Endothelial cell of umbilical vein (primary cell): ENCODE measurements at regions not wholly inside any gene's neighbourhood (a gene's known extent, or its start where the extent isn't known, plus 50 kb on each side); places are given as distances from the start of the nearest gene placed in this dataset.

Source experiments
- BruUV-seq: library from RNA; stranded (reverse); fragments of 400-500 nt; replicated peaks from 2 replicates; lab custom pipeline; 2021; lab: Mats Ljungman, UMichigan
- CTCF ChIA-PET: fragments of 300-600, 350-600 bp; sonication (Branson Sonifier 250); formaldehyde crosslinking; loops from one replicate; lab custom pipeline; 2021; ENCODE audit warnings: antibody characterized with exemption, inconsistent platforms; lab: Charles Lee
- POLR2A ChIA-PET: fragments of 300-600, 350-600 bp; sonication (Branson Sonifier 250); formaldehyde crosslinking; loops from one replicate; lab custom pipeline; 2021; ENCODE audit warnings: antibody characterized with exemption, inconsistent platforms; lab: Charles Lee
- DNase-seq: peaks from one replicate; pipeline ENCODE4 v3.0.0-alpha.2; 2011; ENCODE audit warnings: low read depth, low spot score
- FAIRE-seq: peaks from 2 replicates; lab custom pipeline; 2011; peaks lifted over from hg19 to GRCh38; lab: Jason Lieb, UNC
- H2AFZ ChIP-seq: 2 replicates; pipeline ENCODE4 v1.6.0; 2012; ENCODE audit warnings: low read depth, low read length, control low read depth, inconsistent platforms
- H3K27ac ChIP-seq: 2 replicates; pipeline ENCODE4 v1.5.1; 2011; ENCODE audit warnings: low read depth, mild to moderate bottlenecking, control low read depth, low read length, moderate library complexity; ENCODE audit not compliant: insufficient read depth
- H3K27me3 ChIP-seq, 2 experiments: 2 replicates each; pipeline versions ENCODE4 v1.6.0 to v1.6.1; 2011; ENCODE audit warnings: low read length in 2 of 2, mixed read lengths in 1 of 2; ENCODE audit not compliant: control insufficient read depth in 2 of 2, insufficient read depth in 2 of 2
- H3K36me3 ChIP-seq, 2 experiments: 2 replicates in 1 of 2; 3 replicates in 1 of 2; pipeline ENCODE4 v1.5.1; 2011; ENCODE audit warnings: low read length in 2 of 2, mild to moderate bottlenecking in 1 of 2, moderate library complexity in 1 of 2; ENCODE audit not compliant: control insufficient read depth in 2 of 2, insufficient read depth in 2 of 2; ENCODE audit errors: extremely low read depth in 1 of 2
- H3K4me1 ChIP-seq: 3 replicates; pipeline ENCODE4 v1.5.1; 2011; ENCODE audit warnings: mild to moderate bottlenecking, low read length; ENCODE audit not compliant: control insufficient read depth, insufficient read depth; ENCODE audit errors: extremely low read depth
- H3K4me2 ChIP-seq: 2 replicates; pipeline ENCODE4 v1.6.1; 2011; ENCODE audit warnings: low read length, control low read depth, mixed read lengths; ENCODE audit not compliant: insufficient read depth
- H3K4me3 ChIP-seq, 3 experiments: fragments of 200-600 bp in 1 of 3; sonication (generic), shearing (Covaris generic) in 1 of 3; replicated peaks in 1 of 3; 2 replicates each; pipeline ENCODE4 v1.5.1; 2011 to 2016; ENCODE audit warnings: control low read depth in 3 of 3, low read length in 3 of 3, mild to moderate bottlenecking in 2 of 3, inconsistent platforms in 1 of 3, low read depth in 1 of 3, moderate library complexity in 1 of 3; ENCODE audit not compliant: insufficient read depth in 1 of 3
- H3K79me2 ChIP-seq: 2 replicates; pipeline ENCODE4 v1.6.0; 2012; ENCODE audit warnings: low read length, inconsistent platforms; ENCODE audit not compliant: control insufficient read depth, insufficient read depth
- H3K9ac ChIP-seq: replicated peaks from 2 replicates; pipeline ENCODE3; 2011; ENCODE audit warnings: low read length, control low read depth; ENCODE audit not compliant: insufficient read depth; ENCODE audit errors: extremely low read depth
- H3K9me1 ChIP-seq: replicated peaks from 3 replicates; pipeline ENCODE4 v1.6.0; 2011; ENCODE audit warnings: mild to moderate bottlenecking, low read length; ENCODE audit not compliant: control insufficient read depth, insufficient read depth; ENCODE audit errors: extremely low read depth
- H3K9me3 ChIP-seq: replicated peaks from 2 replicates; pipeline ENCODE4 v1.5.1; 2012; ENCODE audit warnings: low read length, inconsistent platforms; ENCODE audit not compliant: control insufficient read depth, insufficient read depth
- H4K20me1 ChIP-seq: replicated peaks from 2 replicates; pipeline ENCODE3; 2011; ENCODE audit warnings: mild to moderate bottlenecking, low read length; ENCODE audit not compliant: control insufficient read depth, insufficient read depth; ENCODE audit errors: extremely low read depth
- FOS ChIP-seq: IDR thresholded peaks from 2 replicates; pipeline ENCODE4 v1.6.1; 2011; ENCODE audit warnings: mild to moderate bottlenecking, low read length, moderate library complexity, borderline replicate concordance; ENCODE audit not compliant: insufficient read depth
- JUN ChIP-seq: IDR thresholded peaks from 2 replicates; pipeline ENCODE4 v1.6.1; 2011; ENCODE audit warnings: borderline replicate concordance, low read depth; ENCODE audit not compliant: insufficient read length, insufficient read depth
- MYC ChIP-seq: IDR thresholded peaks from one replicate; pipeline ENCODE4 v1.6.1; 2011; ENCODE audit warnings: mild to moderate bottlenecking, low read depth, low read length
- POLR2A ChIP-seq: IDR thresholded peaks from 2 replicates; pipeline ENCODE4 v1.6.1; 2012; ENCODE audit warnings: low read depth, mild to moderate bottlenecking, control low read depth, low read length
- dilution Hi-C: fragments of 300-500 bp; cut with MboI; formaldehyde crosslinking; loops from one replicate; pipeline ENCODE4 v1.15.0; 2019; ENCODE audit warnings: low sequenced_read_pairs; ENCODE audit not compliant: extremely low pct_ligation_motif_present
- intact Hi-C: fragments of 100-400 bp; cut with micrococcal nuclease; formaldehyde crosslinking; loops from one replicate; pipeline ENCODE4 v1.10.0; 2022
- TF ChIP-seq, protein P1 (sequence below), 2 donors: IDR thresholded peaks; 1 replicate in 1 of 2; 2 replicates in 1 of 2; pipeline ENCODE4 v1.5.1; 2011; ENCODE audit warnings: low read length in 2 of 2, mild to moderate bottlenecking in 2 of 2, moderate library complexity in 2 of 2, control low read depth in 1 of 2, inconsistent platforms in 1 of 2, low read depth in 1 of 2; ENCODE audit not compliant: insufficient read depth in 1 of 2; ENCODE audit errors: extremely low read depth in 1 of 2

DNA sequence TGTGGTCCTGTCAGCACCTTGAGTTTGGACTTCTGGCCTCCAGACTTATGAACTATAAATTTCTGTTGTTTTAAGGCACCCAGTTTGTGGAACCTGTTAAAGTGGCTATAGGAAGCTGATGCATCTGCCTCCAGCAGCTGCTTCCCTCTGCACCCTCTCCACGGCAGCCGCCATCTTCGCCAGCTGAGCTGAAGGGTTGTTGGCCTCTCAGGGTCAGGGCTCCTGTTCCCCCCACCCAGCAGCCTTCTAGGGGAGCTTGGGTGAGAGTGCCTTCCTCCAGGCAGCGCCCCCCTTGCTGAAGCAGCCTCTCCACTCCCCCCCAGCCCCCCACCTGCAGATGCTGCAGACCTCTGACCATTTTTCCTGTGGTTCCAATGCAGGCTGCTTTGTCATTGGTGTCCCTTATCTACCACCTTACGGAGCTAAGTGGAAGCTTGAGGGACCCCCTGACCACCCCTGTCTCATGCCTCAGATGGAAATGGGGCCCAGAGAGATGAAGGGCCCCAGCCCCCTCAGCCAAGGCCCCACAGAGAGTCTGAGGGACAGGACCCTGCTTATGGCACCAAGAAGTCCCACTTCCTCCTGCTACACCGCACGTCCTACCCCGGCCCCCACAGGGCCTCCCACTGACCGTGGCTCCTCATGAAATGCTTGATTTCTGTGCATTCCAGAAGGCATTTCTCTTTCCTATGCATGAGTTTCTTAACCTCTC is 61.4 kb upstream of the TLE3 start:
- Histone ChIP-seq H3K36me3 (no peaks in the 10 kb centered on the region), H3K27ac (no peak overlapping the region), H3K9ac (no peak overlapping the region), H3K4me3 (no peak overlapping the region), H3K9me1 (no peaks in the 10 kb centered on the region), H2AFZ (no peak overlapping the region), H3K27me3 (peaks cover 0 to 4% of the 10 kb centered on the region in 2 experiments), H3K9me3 (no peaks in the 10 kb centered on the region), H3K4me2 (no peak overlapping the region), H3K4me1 (peaks cover 4% of the 10 kb centered on the region), H3K79me2 (no peaks in the 10 kb centered on the region), H4K20me1 (no peaks in the 10 kb centered on the region)
- CTCF ChIA-PET, result no interaction called here
- POLR2A ChIA-PET, result no interaction called here
- TF ChIP-seq, protein P1, sequence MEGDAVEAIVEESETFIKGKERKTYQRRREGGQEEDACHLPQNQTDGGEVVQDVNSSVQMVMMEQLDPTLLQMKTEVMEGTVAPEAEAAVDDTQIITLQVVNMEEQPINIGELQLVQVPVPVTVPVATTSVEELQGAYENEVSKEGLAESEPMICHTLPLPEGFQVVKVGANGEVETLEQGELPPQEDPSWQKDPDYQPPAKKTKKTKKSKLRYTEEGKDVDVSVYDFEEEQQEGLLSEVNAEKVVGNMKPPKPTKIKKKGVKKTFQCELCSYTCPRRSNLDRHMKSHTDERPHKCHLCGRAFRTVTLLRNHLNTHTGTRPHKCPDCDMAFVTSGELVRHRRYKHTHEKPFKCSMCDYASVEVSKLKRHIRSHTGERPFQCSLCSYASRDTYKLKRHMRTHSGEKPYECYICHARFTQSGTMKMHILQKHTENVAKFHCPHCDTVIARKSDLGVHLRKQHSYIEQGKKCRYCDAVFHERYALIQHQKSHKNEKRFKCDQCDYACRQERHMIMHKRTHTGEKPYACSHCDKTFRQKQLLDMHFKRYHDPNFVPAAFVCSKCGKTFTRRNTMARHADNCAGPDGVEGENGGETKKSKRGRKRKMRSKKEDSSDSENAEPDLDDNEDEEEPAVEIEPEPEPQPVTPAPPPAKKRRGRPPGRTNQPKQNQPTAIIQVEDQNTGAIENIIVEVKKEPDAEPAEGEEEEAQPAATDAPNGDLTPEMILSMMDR (IDR thresholded peaks at IDR 0.05; ENCODE audit: extremely low read depth in 1 of 2, insufficient read depth in 1 of 2, low read depth in 1 of 2, low read length in 2 of 2), result no peak
- no peak for TF ChIP-seq POLR2A
- no peak for TF ChIP-seq MYC
- TF ChIP-seq FOS, result no peak
- TF ChIP-seq JUN, result no peak
- no TSS peak for BruUV-seq
- intact Hi-C loops, result no loop called here
- FAIRE-seq (no peak), DNase-seq (no peak)
- dilution Hi-C loops, result no loop called here
